ENCODE measurements at regions not wholly inside any gene's neighbourhood (a gene's known extent, or its start where the extent isn't known, plus 50 kb on each side); places are given as distances from the start of the nearest gene placed in this dataset.

DNA sequence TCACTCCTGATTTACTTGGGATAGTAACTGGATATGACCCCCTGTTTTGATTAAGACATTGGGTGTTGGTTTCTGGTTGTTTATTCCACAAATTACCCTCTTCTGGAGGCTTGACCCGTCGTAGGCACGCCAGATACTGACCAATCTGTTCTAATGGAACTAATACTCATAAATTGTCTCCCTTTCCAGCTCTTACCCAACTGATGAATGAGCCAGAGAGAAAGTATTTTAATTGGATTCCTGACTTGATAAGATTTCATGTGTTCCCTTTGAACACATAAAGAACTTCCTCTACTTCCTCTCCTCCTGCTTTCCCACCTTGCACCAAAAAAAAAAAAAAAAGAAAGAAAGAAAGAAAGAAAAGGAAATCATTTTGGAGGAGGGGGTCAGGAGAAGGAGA lies 340.9 kb downstream of the PCNX1 start:
- ATAC-seq (no peak), DNase-seq (ENCODE audit: low spot score) (no peak)
- Mint-ChIP-seq H3K4me1 (peaks cover 6% of the 10 kb centered on the region; the same call in 2 of the 3 replicates), H3K4me3 (no peak overlapping the region), H3K36me3 (ENCODE audit: low read depth) (peaks cover 3% of the 10 kb centered on the region; the same call in 1 of the 3 replicates), H3K27me3 (ENCODE audit: insufficient read depth, low read depth, poor library complexity) (peaks cover 3% of the 10 kb centered on the region), H3K27ac (no peak overlapping the region), H3K9me3 (peaks cover 13% of the 10 kb centered on the region; the same call in 2 of the 3 replicates)
- Histone ChIP-seq H3K79me2 (replicated peaks; ENCODE audit: insufficient read depth) (no peaks in the 10 kb centered on the region), H3K27me3 (ENCODE audit: insufficient read depth) (no peaks in the 10 kb centered on the region), H3K36me3 (ENCODE audit: insufficient read depth) (no peaks in the 10 kb centered on the region), H3K4me3 (no peak overlapping the region), H2AFZ (no peak overlapping the region), H3K4me1 (ENCODE audit: insufficient read depth) (peaks cover 6% of the 10 kb centered on the region; the same call in 1 of the 2 replicates), H3K9me2 (ENCODE audit: insufficient read depth) (0 out of 2 replicates have a peak, but pooled peaks cover 6% of the 10 kb centered on the region), H4K20me1 (replicated peaks; ENCODE audit: insufficient read depth) (no peaks in the 10 kb centered on the region), H3K27ac (ENCODE audit: low read depth) (no peak overlapping the region), H3K4me2 (no peak overlapping the region), H3F3A (replicated peaks; ENCODE audit: low read depth) (no peaks in the 10 kb centered on the region)
- TF ChIP-seq, protein P1, sequence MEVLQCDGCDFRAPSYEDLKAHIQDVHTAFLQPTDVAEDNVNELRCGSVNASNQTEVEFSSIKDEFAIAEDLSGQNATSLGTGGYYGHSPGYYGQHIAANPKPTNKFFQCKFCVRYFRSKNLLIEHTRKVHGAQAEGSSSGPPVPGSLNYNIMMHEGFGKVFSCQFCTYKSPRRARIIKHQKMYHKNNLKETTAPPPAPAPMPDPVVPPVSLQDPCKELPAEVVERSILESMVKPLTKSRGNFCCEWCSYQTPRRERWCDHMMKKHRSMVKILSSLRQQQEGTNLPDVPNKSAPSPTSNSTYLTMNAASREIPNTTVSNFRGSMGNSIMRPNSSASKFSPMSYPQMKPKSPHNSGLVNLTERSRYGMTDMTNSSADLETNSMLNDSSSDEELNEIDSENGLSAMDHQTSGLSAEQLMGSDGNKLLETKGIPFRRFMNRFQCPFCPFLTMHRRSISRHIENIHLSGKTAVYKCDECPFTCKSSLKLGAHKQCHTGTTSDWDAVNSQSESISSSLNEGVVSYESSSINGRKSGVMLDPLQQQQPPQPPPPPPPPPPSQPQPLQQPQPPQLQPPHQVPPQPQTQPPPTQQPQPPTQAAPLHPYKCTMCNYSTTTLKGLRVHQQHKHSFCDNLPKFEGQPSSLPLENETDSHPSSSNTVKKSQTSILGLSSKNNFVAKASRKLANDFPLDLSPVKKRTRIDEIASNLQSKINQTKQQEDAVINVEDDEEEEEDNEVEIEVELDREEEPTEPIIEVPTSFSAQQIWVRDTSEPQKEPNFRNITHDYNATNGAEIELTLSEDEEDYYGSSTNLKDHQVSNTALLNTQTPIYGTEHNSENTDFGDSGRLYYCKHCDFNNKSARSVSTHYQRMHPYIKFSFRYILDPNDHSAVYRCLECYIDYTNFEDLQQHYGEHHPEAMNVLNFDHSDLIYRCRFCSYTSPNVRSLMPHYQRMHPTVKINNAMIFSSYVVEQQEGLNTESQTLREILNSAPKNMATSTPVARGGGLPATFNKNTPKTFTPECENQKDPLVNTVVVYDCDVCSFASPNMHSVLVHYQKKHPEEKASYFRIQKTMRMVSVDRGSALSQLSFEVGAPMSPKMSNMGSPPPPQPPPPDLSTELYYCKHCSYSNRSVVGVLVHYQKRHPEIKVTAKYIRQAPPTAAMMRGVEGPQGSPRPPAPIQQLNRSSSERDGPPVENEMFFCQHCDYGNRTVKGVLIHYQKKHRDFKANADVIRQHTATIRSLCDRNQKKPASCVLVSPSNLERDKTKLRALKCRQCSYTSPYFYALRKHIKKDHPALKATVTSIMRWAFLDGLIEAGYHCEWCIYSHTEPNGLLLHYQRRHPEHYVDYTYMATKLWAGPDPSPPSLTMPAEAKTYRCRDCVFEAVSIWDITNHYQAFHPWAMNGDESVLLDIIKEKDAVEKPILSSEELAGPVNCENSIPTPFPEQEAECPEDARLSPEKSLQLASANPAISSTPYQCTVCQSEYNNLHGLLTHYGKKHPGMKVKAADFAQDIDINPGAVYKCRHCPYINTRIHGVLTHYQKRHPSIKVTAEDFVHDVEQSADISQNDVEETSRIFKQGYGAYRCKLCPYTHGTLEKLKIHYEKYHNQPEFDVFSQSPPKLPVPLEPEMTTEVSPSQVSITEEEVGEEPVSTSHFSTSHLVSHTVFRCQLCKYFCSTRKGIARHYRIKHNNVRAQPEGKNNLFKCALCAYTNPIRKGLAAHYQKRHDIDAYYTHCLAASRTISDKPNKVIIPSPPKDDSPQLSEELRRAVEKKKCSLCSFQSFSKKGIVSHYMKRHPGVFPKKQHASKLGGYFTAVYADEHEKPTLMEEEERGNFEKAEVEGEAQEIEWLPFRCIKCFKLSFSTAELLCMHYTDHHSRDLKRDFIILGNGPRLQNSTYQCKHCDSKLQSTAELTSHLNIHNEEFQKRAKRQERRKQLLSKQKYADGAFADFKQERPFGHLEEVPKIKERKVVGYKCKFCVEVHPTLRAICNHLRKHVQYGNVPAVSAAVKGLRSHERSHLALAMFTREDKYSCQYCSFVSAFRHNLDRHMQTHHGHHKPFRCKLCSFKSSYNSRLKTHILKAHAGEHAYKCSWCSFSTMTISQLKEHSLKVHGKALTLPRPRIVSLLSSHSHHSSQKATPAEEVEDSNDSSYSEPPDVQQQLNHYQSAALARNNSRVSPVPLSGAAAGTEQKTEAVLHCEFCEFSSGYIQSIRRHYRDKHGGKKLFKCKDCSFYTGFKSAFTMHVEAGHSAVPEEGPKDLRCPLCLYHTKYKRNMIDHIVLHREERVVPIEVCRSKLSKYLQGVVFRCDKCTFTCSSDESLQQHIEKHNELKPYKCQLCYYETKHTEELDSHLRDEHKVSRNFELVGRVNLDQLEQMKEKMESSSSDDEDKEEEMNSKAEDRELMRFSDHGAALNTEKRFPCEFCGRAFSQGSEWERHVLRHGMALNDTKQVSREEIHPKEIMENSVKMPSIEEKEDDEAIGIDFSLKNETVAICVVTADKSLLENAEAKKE (CRISPR knock-in tag; IDR thresholded peaks at IDR 0.05), result no peak
- TF ChIP-seq NANOG (IDR thresholded peaks at IDR 0.05; ENCODE audit: borderline replicate concordance), result no peak
- TF ChIP-seq POLR2AphosphoS5 (IDR thresholded peaks at IDR 0.05; ENCODE audit: low read depth), result no peak
- TF ChIP-seq, protein P2, sequence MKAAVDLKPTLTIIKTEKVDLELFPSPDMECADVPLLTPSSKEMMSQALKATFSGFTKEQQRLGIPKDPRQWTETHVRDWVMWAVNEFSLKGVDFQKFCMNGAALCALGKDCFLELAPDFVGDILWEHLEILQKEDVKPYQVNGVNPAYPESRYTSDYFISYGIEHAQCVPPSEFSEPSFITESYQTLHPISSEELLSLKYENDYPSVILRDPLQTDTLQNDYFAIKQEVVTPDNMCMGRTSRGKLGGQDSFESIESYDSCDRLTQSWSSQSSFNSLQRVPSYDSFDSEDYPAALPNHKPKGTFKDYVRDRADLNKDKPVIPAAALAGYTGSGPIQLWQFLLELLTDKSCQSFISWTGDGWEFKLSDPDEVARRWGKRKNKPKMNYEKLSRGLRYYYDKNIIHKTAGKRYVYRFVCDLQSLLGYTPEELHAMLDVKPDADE (IDR thresholded peaks at IDR 0.05), result no peak
- no peak for TF ChIP-seq EZH2 (IDR thresholded peaks at IDR 0.05; ENCODE audit: low read depth, unreplicated experiment)
- TF ChIP-seq ZNF331 (CRISPR knock-in tag; IDR thresholded peaks at IDR 0.05; ENCODE audit: low read depth), result no peak
- TF ChIP-seq, protein P3, sequence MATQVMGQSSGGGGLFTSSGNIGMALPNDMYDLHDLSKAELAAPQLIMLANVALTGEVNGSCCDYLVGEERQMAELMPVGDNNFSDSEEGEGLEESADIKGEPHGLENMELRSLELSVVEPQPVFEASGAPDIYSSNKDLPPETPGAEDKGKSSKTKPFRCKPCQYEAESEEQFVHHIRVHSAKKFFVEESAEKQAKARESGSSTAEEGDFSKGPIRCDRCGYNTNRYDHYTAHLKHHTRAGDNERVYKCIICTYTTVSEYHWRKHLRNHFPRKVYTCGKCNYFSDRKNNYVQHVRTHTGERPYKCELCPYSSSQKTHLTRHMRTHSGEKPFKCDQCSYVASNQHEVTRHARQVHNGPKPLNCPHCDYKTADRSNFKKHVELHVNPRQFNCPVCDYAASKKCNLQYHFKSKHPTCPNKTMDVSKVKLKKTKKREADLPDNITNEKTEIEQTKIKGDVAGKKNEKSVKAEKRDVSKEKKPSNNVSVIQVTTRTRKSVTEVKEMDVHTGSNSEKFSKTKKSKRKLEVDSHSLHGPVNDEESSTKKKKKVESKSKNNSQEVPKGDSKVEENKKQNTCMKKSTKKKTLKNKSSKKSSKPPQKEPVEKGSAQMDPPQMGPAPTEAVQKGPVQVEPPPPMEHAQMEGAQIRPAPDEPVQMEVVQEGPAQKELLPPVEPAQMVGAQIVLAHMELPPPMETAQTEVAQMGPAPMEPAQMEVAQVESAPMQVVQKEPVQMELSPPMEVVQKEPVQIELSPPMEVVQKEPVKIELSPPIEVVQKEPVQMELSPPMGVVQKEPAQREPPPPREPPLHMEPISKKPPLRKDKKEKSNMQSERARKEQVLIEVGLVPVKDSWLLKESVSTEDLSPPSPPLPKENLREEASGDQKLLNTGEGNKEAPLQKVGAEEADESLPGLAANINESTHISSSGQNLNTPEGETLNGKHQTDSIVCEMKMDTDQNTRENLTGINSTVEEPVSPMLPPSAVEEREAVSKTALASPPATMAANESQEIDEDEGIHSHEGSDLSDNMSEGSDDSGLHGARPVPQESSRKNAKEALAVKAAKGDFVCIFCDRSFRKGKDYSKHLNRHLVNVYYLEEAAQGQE (IDR thresholded peaks at IDR 0.05; ENCODE audit: unreplicated experiment), result no peak
- no peak for TF ChIP-seq CREB1 (CRISPR knock-in tag; IDR thresholded peaks at IDR 0.05; ENCODE audit: low read depth)

Data from GM23338 (cell line).